Dermis microvascular lymphatic vessel endothelial cell (primary cell): ENCODE measurements at regions not wholly inside any gene's neighbourhood (a gene's known extent, or its start where the extent isn't known, plus 50 kb on each side); places are given as distances from the start of the nearest gene placed in this dataset.
"Not testable (repeated sequence)": the region's sequence is repeated elsewhere in the genome, so short reads cannot be mapped to it uniquely, and the experiment has no call there.

Source experiments
- DNase-seq, 2 donors: peaks; one replicate each; pipeline versions ENCODE4 v3.0.0 to v3.0.0-alpha.2; 2010; ENCODE audit warnings: low read depth in 2 of 2

DNA sequence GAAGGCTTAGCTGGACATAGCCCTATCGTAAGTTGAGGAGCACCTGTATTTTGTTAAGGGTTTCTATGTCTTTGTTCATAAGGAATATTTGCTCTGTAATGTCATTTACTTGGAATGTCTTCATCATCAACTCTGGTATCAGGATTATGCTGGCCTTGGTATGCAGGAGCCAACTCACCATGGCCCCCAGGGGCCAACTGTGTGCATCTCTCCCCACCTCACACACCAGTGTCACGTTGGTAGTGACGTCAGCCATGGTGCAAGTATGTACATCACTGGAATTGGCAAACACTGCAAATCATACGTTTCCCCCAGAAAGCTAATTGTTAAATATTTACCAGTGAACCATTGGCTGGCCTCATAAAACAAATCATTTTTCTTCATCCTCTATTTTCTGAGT is 70.8 kb downstream of the YTHDF1 start:
- no peak for DNase-seq

DNA sequence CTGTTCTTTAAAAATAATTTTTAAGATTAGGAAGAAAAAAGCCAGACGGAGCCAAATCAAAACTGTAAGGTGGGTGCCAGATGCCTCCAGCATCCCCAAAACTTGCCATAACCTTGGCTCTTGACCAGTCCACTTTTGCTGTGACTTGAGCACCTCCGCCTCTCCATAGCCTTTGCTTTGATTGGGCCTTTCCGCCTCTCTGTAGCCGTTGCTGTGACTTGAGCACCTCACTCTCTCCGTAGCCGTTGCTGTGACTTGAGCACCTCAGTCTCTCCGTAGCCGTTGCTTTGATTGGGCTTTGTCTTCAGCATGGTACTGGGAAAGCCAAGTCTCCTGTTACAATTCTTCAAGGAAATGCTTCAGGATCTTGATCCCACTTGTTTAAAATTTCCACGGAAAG is 73.0 kb downstream of the YTHDF1 start:
- DNase-seq: no peak

DNA sequence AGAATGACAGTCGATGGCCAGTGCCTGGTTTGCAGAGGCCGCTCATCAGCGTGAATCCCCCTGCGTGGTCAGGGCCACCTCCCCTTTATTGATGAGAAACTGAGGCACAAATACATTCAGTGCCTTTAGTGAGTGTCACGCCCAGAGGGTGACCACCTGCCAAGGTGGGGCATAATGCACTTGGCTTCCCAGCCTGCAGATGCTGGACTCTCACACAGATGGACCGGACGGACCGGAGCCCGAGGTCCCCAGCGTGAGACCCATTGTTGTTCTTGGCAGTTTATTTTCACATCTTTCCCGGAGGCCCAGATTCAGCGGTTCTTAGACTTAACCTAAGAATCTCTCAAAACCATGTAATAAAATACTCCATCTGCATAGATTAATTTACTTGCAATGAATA is 74.4 kb downstream of the YTHDF1 start:
- DNase-seq: no peak

DNA sequence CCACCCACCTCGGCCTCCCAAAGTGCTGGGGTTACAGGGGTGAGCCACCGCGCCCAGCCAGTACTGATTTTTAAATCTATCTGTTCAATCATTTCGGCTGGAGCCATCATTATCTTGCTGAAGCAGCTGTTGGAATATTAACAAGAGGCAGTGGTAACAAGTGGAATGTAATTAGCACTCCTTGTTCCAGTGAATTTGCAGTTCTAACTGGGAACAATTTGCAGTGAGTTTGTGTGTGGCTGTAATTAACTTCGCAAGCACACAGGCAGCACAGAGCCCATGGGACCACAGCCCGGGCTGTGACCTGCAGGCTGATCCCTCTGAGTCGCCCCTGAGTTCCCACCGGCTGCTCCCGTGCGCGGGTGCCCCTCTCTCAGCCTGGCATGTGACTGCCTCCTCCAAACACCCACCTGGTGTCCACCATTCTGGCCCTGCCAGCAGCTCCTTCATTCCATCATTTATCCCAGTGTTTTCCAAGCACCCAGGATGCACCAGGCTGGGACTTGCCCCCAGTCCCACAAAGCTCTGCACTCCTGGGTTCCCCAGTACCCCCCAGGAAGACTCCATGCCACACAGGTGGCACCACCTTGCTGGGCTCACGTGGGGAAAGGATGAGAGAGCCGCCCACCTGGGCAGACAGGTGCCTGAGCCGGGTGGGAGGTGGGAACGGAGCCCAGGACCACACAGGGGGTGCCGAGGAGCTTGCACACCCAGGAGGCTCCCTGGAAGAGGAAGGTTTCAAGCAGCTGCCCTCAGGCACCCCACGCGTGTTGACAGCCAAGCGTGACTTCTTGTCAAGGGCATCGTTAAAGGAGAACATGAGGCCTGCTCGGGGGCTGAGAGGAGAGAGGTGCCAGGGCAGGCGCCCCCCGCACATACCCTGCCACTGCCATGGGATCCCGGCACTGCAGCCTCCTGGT is 75.2 kb downstream of the YTHDF1 start:
- no peak for DNase-seq

DNA sequence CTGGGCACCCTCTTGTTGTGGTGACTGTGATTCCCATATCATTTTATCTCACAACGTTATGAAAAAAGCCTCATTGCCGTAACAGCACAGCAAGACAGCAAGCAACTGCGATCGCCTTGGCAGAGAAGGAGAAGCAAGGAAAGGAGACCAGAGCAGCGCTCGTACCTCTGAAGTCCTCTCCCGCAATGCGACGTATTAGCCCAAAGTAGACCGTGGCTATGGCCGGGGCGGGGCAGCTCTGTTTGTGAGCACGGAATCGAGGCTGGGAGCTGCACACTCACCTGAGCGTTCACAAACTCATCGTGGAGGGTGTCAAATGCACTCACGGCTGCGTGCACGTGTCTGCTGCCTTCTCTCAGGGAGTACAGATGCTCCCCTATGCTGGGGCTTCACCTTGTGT is 76.1 kb downstream of the YTHDF1 start:
- no peak for DNase-seq

DNA sequence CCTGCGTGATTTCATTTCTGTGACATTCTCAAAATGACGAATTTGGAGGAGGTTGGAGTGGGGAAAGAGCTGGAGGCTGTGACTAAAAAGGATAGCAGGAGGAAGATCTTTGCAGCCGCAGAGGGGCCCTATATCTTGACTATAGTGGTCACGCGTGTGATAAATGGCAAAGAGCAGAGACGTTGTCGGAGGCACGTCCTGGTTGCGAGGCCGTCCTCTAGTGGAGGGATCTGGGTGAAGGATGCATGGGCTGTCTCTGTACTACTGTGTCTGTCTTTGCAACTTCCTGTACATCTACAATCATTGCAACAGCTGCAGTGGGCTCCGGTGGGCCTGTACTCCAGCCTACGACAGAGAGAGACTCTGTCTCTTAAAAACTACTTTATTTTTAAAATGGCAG is 76.6 kb downstream of the YTHDF1 start:
- DNase-seq: no peak

DNA sequence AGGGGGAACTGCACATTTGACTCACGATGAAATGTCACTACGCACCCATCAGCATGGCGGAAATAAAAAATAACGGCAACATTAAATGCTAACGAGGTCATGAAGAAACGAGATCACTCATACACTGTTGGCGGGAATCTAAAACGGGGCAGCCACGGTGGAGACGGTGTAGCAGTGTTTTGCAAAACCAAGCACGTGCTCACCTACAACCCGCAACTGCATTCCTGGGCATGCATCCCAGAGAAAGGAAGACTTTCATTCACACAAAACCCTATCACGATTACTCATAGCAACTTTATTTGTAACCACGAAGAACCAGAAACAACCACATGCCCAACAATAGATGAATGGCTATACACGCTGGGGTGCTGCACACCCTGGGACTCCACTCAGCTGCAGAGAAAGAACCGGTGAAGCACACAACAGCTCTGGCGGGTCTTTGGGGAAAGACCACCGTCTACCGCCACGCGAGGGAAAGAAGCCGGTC is 77.0 kb downstream of the YTHDF1 start:
- DNase-seq: no peak

DNA sequence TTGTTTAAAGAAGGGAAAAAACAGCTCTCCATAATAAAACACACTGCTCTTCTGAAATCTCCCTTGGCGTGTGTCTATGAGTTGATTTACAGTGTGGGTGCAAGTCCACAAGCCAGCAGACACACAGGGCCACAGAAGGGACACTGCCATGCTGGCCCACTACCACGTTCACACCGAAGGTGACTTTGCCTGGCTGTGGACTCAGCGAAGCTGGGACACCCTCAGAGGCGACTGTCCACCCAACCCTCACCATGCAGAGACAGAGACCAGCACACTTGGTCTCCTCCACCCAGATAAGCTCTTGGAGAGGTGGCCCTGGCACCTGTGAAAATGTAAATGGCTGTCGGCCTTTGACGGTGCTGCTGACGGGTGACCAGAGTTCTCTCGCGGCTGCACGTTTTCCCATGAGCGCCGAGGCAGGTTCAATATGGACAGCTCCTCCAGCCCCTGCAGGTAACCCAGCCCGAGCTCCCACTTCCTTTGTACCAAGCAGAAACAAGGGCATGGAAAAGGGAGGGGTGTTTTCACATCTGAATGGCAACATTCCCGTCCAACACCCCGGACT is 78.0 kb downstream of the YTHDF1 start:
- DNase-seq: no peak

DNA sequence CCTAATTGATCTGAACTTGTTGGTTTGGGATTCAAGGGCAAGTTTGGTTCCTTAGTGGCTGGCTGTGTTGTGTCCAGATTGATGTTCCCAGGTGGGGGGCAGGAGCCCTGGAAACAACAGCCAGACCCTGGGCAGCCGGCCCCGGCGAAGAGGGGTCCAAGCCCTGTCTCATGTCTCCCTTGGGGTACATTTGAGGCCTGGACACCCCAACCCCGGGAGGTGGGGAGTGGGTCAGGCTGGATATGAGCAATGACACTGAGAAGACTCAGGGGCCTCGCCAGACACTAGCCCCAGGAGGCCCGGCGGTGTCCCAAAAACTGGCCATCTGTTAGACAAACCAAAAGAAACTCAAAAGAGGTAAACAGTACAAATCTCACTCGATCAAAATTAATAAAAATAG is 79.6 kb downstream of the YTHDF1 start:
- no peak for DNase-seq

DNA sequence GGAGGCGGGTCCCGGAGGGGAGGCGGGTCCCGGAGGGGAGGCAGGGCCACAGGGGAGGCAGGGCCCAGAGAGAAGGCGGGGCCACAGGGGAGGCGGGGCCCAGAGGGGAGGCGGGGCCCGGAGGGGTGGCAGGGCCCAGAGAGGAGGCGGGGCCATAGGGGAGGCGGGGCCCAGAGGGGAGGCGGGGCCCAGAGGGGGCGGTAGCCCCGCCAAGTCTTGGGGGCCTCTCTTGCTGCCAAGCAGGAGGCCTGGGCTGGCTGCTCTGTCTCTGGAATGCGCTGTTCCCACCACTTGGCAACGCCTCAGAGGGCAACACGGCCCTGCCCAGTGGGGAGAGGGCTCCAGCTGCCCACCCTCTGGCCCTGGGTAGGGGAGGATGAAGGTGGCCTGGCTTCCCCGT is 80.5 kb downstream of the YTHDF1 start:
- no peak for DNase-seq

DNA sequence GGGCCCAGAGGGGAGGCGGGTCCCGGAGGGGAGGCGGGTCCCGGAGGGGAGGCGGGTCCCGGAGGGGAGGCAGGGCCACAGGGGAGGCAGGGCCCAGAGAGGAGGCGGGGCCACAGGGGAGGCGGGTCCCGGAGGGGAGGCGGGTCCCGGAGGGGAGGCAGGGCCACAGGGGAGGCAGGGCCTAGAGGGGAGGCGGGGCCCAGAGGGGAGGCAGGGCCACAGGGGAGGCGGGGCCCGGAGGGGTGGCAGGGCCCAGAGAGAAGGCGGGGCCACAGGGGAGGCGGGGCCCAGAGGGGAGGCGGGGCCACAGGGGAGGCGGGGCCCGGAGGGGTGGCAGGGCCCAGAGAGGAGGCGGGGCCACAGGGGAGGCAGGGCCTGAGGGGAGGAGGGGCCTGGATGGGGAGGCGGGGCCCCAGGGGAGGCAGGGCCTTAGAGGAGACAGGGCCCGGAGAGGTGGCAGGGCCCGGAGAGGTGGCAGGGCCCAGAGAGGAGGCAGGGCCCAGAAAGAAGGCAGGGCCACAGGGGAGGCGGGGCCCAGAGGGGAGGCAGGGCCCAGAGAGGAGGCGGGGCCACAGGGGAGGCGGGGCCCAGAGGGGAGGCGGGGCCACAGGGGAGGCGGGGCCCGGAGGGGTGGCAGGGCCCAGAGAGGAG is 81.1 kb downstream of the YTHDF1 start:
- DNase-seq: not testable (repeated sequence)

DNA sequence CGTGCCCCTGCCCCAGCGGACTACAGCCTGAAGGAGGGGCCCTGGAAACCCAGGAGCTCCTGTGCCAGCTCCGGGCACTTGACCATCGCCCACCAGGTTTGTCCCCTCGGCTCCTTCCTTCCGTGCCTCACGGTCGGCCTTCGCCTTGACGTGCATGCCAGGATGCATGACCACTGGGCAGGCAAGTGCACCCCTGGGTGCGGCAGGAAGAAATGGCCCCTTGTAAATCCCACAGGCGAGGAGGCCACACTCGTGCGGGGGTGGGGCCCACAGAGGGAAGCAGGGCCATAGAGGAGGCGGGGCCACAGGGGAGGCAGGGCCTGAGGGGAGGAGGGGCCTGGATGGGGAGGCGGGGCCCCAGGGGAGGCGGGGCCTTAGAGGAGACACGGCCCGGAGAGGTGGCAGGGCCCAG is 81.7 kb downstream of the YTHDF1 start:
- no peak for DNase-seq

DNA sequence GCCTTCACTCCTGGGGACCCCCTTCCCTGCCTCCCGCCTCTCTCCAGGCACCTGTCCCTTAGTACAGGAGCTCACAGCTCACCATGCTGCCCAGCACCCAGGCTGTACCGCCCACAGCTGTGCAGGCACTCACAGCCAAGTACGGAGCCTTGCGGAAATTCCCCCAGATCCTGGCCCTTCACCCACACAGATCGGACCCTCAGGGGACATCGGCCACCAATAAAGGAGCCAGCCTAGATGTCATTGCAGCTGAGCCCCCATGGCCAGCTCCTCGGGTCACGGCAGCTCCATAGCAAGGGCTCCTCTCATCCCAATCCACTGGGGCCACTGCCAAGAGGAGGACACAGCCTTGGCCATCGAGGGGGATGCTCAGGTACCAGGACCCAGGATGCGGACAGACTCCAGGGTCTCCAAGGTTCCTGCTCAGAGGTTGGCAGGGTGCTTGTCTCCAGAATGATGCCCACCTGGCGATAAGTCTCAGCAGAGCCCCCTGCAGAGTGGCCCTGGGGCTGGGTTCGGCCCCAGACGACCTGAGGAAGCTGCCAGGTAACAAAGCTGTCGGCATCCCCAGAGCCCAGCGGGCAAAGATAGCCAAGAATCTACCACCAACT is 82.3 kb downstream of the YTHDF1 start:
- no peak for DNase-seq

DNA sequence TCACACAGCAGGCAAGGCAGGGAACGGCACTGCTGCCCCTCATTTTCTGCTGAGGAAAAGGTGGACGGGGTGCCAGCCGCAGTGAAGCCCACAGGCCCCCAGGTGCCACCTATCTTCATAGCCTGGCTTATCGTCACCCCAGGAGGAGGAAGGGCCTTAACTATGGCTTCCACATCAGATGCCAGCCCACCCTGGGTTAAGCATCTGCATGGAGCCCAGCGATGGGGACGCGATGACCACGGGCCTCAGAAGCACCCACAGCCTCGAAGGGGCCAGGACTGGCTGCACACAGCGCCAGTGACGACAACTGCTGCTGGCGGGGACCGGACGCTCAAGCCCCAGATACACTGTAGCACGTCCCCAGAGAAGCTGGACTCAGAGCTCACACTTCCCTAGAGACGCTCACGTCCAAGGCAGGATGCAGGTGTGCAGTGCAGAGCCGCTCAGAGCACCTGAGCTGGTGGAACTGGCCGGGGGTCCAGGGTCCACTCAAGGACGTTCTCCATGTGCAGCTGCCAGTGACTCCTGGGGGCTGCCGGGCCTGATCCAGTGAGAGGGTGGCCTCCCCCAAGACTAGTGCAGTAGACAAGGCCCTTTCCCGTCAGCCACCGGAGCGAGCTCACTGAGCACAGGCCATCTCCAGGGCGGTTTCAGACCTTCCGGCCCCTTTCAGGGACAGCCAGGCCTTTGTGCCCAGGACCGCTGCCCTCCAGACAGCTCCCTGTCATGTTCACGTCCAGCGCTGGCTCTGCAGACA is 83.0 kb downstream of the YTHDF1 start:
- DNase-seq: no peak

DNA sequence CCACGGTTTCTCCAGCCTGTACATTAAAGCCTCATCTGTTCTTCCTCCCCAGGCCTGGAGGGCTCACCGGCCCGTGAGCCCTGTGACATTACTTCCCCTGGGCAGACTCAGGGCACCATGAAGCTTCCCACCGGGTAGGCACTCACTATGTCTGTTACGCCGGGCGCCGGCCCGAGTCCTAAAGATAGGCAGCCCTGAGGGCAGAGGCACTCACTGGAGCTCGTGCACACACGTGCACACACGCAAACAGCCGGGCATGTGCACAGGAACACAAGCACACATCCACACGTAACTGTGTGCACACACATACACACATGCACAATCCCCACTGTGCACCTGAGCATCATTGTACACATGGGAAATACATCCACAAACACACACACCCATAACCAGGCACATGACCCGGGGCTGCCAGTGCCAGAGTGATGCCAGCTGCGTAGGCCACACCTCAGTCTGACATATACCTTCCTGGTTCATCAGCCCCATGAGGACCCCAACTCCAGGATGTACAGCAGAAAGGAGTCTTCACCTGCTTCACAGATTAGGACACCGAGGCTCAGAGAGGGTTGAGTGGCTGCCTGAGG is 83.7 kb downstream of the YTHDF1 start:
- DNase-seq: no peak

DNA sequence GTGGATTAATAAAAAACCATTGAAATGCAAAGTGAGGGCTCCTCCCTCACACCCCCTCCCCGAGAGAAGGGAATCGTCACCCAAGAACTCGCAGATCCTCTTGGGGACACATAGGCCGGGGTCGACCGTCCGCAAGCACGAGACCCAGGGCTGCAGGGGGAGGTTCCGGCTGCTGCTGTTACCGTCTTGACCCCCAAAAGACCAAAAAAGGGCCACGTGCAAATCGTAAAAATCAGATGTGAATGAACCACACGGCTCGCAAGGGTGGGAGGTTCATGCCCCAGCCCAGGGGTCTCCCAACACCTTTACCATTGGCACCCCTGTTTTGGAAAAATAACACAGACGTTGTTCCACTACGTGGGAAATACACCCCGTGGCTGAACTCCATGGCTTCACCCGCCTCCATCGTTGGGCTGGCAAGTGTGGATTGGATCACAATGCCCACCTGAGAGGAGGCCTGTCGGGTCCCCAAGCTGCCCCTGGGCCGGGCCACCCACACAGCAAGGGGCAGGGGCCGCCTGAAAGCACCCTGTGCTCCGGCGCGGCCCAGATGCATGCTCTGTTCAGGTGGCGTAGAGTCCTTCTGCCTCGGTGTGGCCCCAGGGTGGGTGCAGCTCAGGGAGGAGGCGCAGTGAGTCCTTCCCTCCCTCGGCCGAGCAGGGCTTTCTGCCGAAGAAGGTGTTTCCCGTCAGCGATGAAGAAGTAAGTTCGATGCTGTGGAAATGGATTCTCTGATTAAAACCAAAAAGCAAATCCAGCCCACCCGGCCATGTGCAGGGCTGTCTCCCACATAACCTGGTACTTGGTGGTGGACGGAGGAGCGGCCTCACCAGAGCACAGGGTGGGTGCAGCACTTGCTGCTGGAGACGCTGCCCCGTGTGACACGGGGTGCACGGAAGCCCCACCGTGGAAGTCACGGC is 85.0 kb downstream of the YTHDF1 start:
- DNase-seq: peak; percentile 12 to 52

DNA sequence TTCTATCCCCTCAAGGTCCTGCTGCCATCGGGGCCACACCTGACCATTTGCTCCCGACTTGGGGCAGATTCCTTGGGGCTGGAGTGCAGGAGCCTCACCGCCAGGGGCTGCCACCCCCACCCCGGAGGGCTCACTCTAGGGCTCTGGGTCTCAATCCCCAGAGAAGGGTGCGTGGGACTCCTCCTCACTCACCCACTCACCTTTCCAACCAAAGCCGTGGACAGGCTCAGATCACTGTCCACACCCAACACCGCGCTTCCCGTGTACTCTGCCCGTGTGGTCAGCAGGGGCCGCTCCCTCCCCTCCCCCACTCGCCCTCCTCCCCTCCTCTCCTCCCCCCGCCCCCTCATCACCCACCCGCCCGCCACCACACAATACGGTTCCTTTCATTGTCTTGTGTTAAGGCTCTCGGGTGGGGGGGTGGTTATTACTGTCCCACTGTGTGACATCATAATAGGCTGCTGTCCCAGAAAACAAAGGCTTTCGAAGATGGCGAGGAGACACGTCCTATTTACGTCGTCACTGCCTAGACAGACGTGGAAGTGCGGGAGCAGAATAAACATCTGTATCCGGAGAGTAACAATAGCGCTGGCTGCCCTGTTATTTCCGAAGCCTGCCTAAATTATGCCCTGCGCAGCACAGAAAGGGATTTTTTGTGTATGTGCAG is 85.8 kb downstream of the YTHDF1 start:
- DNase-seq: peak; percentile 91 to 94

DNA sequence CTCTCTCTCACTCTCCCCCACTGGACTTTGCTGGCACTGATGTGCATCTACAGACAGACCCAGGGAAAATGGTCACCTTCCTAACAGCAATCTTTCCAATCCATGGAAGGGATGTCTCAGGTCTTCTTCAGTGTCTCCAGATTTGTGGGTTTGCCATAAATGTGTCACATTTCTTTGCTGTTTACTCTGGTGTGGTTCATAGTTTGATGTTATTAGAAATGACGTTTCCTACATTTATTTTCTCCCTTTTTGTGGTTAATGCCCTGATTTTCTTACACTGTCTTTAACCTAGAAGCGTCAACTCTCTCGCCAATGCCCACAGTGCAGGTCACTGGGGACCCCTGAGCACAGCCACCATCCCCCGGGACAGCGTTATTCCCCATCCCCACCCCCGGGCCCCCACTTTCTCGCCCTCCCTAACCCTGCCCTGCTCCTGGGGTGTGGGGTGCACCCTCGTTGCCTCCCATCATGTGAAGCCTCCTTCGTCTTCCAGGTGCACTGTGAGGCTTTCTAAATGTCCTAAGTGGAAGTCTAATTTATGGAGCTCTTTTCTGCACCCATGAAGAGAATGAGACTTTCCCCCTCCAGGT is 86.5 kb downstream of the YTHDF1 start:
- no peak for DNase-seq

DNA sequence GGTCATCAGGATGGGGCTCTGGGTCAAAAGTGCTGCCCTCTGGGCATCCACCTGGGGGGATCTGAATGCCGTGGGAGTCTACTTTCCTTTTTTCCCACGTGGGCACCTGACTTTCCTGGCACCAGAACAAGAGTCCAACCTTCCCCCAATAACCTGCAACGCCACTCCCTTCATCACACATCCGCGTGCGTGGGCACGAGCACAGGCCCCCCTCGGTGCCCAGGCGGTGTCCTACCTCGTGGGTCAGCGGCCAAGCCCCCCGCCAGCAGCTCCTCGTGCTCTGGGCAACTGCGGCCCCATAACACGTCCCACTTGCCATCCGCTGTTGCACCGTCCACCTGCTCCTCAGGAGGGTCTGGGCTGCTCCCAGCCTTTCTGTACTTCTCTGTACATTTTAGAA is 87.0 kb downstream of the YTHDF1 start:
- DNase-seq: no peak
